Pancreas (tissue), 10 donors: ENCODE measurements at regions not wholly inside any gene's neighbourhood (a gene's known extent, or its start where the extent isn't known, plus 50 kb on each side); places are given as distances from the start of the nearest gene placed in this dataset.
"Not testable (repeated sequence)": the region's sequence is repeated elsewhere in the genome, so short reads cannot be mapped to it uniquely, and the experiment has no call there.

Source experiments
- ATAC-seq, 4 donors: fragments of 200-7000 bp; cut with Tn5 transposase; one replicate each; pipeline versions ENCODE4 v1.8.0 to v1.9.1; 2020; ENCODE audit warnings: mild to moderate bottlenecking in 4 of 4, moderate library complexity in 4 of 4
- DNase-seq, 6 donors: peaks; one replicate each; pipeline ENCODE4 v3.0.0-alpha.2; 2020
- FAIRE-seq: peaks from 2 replicates; lab custom pipeline; 2012; peaks lifted over from hg19 to GRCh38; lab: Jason Lieb, UNC
- H3K27ac ChIP-seq, 4 donors: fragments of 200-600 bp; sonication (generic); 1 replicate in 3 of 4; 2 replicates in 1 of 4; pipeline versions ENCODE4 v1.5.0 to v1.8.0; 2020
- H3K27me3 ChIP-seq, 4 donors: fragments of 200-600 bp; one replicate each; pipeline ENCODE4 v1.8.0; 2021
- H3K36me3 ChIP-seq, 3 donors: fragments of 200-600 bp; sonication (generic) in 1 of 3; one replicate each; pipeline versions ENCODE4 v1.5.0 to v1.8.0; 2020 to 2021
- H3K4me1 ChIP-seq, 3 donors: fragments of 200-600 bp; one replicate each; pipeline ENCODE4 v1.8.0; 2021
- H3K4me3 ChIP-seq, 4 donors: fragments of 200-600 bp; sonication (generic) in 2 of 4; one replicate each; pipeline versions ENCODE4 v1.5.0 to v1.8.0; 2020 to 2021
- H3K9me3 ChIP-seq, 4 donors: fragments of 200-600 bp; one replicate each; pipeline ENCODE4 v1.8.0; 2021
- CTCF ChIP-seq, 4 donors: fragments of 200-600 bp; sonication (generic) in 3 of 4; IDR thresholded peaks; one replicate each; pipeline versions ENCODE4 v1.5.0 to v1.8.0; 2021; ENCODE audit warnings: antibody characterized with exemption in 4 of 4
- WGBS, 2 donors: extraction: QIAGEN DNeasy Blood & Tissue Kit; methylation state at CpG; one replicate each; pipeline ENCODE4 v1.1.7; 2013; 5-methylcytosine and 5-hydroxymethylcytosine counted together
- intact Hi-C, 3 donors: fragments of 100-400 bp; cut with DNase I; formaldehyde crosslinking; loops; one replicate each; pipeline versions ENCODE4 v1.11.1 to v1.14.2; 2022
- donor health status: healthy with polysubstance abuse.
- donor health status: DM: no; HTN: no; CAD: no; lungs with moderate emphysema.
- donor health status: DM: no; HTN: no; CAD: no.
- donor health status: control.
- donor health status: control.
- donor health status: Bipolar disorder and iron deficiency.
- donor health status: DM: yes; HTN: yes; CAD: no.
- donor health status: DM: no; HTN: no; CAD: no.
- donor health status: DM: no; HTN: no; CAD: no.
- donor health status: DM: yes; HTN: yes; CAD: no.

- DNase-seq (peak in 1 of 6 donors; percentile 12), FAIRE-seq (no peak), ATAC-seq (peak; percentile 12 to 43 (median 32))
- H3K4me1 ChIP-seq: peaks cover 41 to 69% (median 66%) of the 10 kb centered on the region in 3 donors
- peak overlapping the region in 1 of 4 donors; percentile 12 for H3K4me3 ChIP-seq
- no peaks in the 10 kb centered on the region for H3K36me3 ChIP-seq
- H3K27ac ChIP-seq: peak overlapping the region; percentile 45 to 91 (median 74)
- no peak for TF ChIP-seq CTCF (IDR thresholded peaks at IDR 0.05)
- 10 to 11% methylated on average over 11 of the region's 11 CpGs for WGBS, 2 donors
- intact Hi-C loops: loop anchor here in 1 of 3 donors (10.0 kb wide), 1 partner anchor 282 kb away; no protein-coding TSS in a partner anchor
- no peaks in the 10 kb centered on the region for H3K9me3 ChIP-seq
- no peaks in the 10 kb centered on the region for H3K27me3 ChIP-seq
Observed at GRCh38 chr20:53866794-53867740, 203.3 kb downstream of the BCAS1 start.

GRCh38 chr20:53865901-53866793 lies 204.2 kb downstream of the BCAS1 start:
- Histone ChIP-seq H3K4me3 (peak overlapping the region in 2 of 4 donors; percentile 13 to 22), H3K36me3 (no peaks in the 10 kb centered on the region), H3K27me3 (no peaks in the 10 kb centered on the region), H3K9me3 (no peaks in the 10 kb centered on the region), H3K27ac (peak overlapping the region; percentile 60 to 91 (median 76)), H3K4me1 (peaks cover 41 to 61% (median 57%) of the 10 kb centered on the region in 3 donors)
- peak; percentile 76 to 84 (median 80) for ATAC-seq
- 4 to 5% methylated on average over 7 of the region's 7 CpGs for WGBS, 2 donors
- DNase-seq: peak in 4 of 6 donors; percentile 58 to 76 (median 68)
- no peak for FAIRE-seq
- intact Hi-C loops: loop anchor here in 1 of 3 donors (10.0 kb wide), 1 partner anchor 281 kb away; no protein-coding TSS in a partner anchor
- no peak for TF ChIP-seq CTCF (IDR thresholded peaks at IDR 0.05)

GRCh38 chr20:53864765-53865683 lies 205.4 kb downstream of the BCAS1 start:
- H3K9me3 ChIP-seq, DNase-seq, FAIRE-seq, H3K27me3 ChIP-seq, H3K36me3 ChIP-seq: not testable (repeated sequence)
- WGBS, 2 donors: 40 to 47% methylated on average over 13 of the region's 13 CpGs
- Histone ChIP-seq H3K4me3 (peak overlapping the region in 1 of 4 donors; percentile 22), H3K27ac (peak overlapping the region; percentile 60 to 91 (median 76)), H3K4me1 (peaks cover 30 to 49% (median 48%) of the 10 kb centered on the region in 3 donors)
- intact Hi-C loops: loop anchor here in 1 of 3 donors (10.0 kb wide), 1 partner anchor 280 kb away; no protein-coding TSS in a partner anchor
- peak in 2 of 4 donors; percentile 27 to 40 for ATAC-seq

- intact Hi-C loops: loop anchor here in 1 of 3 donors (10.0 kb wide), 1 partner anchor 279 kb away; no protein-coding TSS in a partner anchor
Observed at GRCh38 chr20:53863923-53864641, 206.3 kb downstream of the BCAS1 start.

GRCh38 chr20:53863535-53863922 lies 206.9 kb downstream of the BCAS1 start:
- not testable (repeated sequence) for FAIRE-seq

More at GRCh38 chr20:53863923-53864641, 206.3 kb downstream of the BCAS1 start:
- not testable (repeated sequence) for DNase-seq, H3K36me3 ChIP-seq, H3K4me3 ChIP-seq, FAIRE-seq, ATAC-seq, H3K27me3 ChIP-seq, H3K9me3 ChIP-seq
- WGBS, 2 donors: 33 to 40% methylated on average over 10 of the region's 10 CpGs
- Histone ChIP-seq H3K27ac (peak overlapping the region in 2 of 4 donors; percentile 88 to 91), H3K4me1 (peaks cover 27 to 40% (median 40%) of the 10 kb centered on the region in 3 donors)

GRCh38 chr20:53863039-53863438 lies 207.4 kb downstream of the BCAS1 start:
- H3K4me3 ChIP-seq, H3K9me3 ChIP-seq, ATAC-seq, H3K27ac ChIP-seq, H3K36me3 ChIP-seq, H3K27me3 ChIP-seq, DNase-seq, FAIRE-seq: not testable (repeated sequence)
- WGBS, 2 donors: 74 to 76% methylated on average over 5 of the region's 5 CpGs
- intact Hi-C loops: loop anchor here in 1 of 3 donors (10.0 kb wide), 1 partner anchor 278 kb away; no protein-coding TSS in a partner anchor
- peaks cover 34 to 43% (median 43%) of the 10 kb centered on the region in 3 donors for H3K4me1 ChIP-seq

More at GRCh38 chr20:53863535-53863922, 206.9 kb downstream of the BCAS1 start:
- not testable (repeated sequence) for H3K27me3 ChIP-seq, ATAC-seq, H3K36me3 ChIP-seq, H3K27ac ChIP-seq, H3K9me3 ChIP-seq, H3K4me3 ChIP-seq, DNase-seq
- peaks cover 30 to 40% (median 39%) of the 10 kb centered on the region in 3 donors for H3K4me1 ChIP-seq
- intact Hi-C loops: loop anchor here in 1 of 3 donors (10.0 kb wide), 1 partner anchor 279 kb away; no protein-coding TSS in a partner anchor
- 81 to 88% methylated on average over 3 of the region's 3 CpGs for WGBS, 2 donors

GRCh38 chr20:53862490-53862889 lies 207.9 kb downstream of the BCAS1 start:
- intact Hi-C loops: loop anchor here in 1 of 3 donors (10.0 kb wide), 1 partner anchor 278 kb away; no protein-coding TSS in a partner anchor
- H3K36me3 ChIP-seq, H3K27ac ChIP-seq, ATAC-seq, H3K4me3 ChIP-seq, H3K9me3 ChIP-seq, H3K27me3 ChIP-seq, FAIRE-seq, DNase-seq: not testable (repeated sequence)
- peaks cover 28 to 43% (median 43%) of the 10 kb centered on the region in 3 donors for H3K4me1 ChIP-seq
- 82 to 86% methylated on average over 4 of the region's 4 CpGs for WGBS, 2 donors

- DNase-seq, H3K27me3 ChIP-seq, FAIRE-seq, H3K27ac ChIP-seq, H3K36me3 ChIP-seq, H3K9me3 ChIP-seq, H3K4me3 ChIP-seq, ATAC-seq: not testable (repeated sequence)
- intact Hi-C loops: loop anchor here in 1 of 3 donors (10.0 kb wide), 1 partner anchor 277 kb away; no protein-coding TSS in a partner anchor
- peaks cover 26 to 42% (median 39%) of the 10 kb centered on the region in 3 donors for H3K4me1 ChIP-seq
- 86 to 100% methylated on average over 1 of the region's 1 CpG for WGBS, 2 donors
Observed at GRCh38 chr20:53862136-53862397, 208.3 kb downstream of the BCAS1 start.
